ENCODE measurements at regions not wholly inside any gene's neighbourhood (a gene's known extent, or its start where the extent isn't known, plus 50 kb on each side); places are given as distances from the start of the nearest gene placed in this dataset.

GRCh38 chr7:156069891-156070290, 257.6 kb upstream of the SHH start:
- intact Hi-C loops (cut with micrococcal nuclease; ENCODE audit: unreplicated experiment) (no loop called here), in situ Hi-C loops (cut with HindIII; ENCODE audit: extremely low pct_ligation_motif_present, low pct_unique_long_range_greater_than_20kb) (no loop called here)
- ChIA-PET CTCF (ENCODE audit: low intra/inter-chr PET ratio, low total read pairs) (no interaction called here), POLR2A (no interaction called here)
- Histone ChIP-seq H3K9ac (ENCODE audit: insufficient read depth, low read depth, low read length) (no peak overlapping the region), H2AFZ (ENCODE audit: low read length) (no peak overlapping the region), H4K20me1 (ENCODE audit: insufficient read depth, low read length) (no peaks in the 10 kb centered on the region), H3K4me1 (ENCODE audit: insufficient read depth, low read length) (no peaks in the 10 kb centered on the region), H3K27ac (ENCODE audit: extremely low read length, insufficient read depth, low read length) (no peak overlapping the region), H3K4me3 (replicated peaks in 1 of 3; ENCODE audit: insufficient read depth in 1 of 3, low read depth in 2 of 3, low read length in 3 of 3) (no peak overlapping the region), H3K4me2 (ENCODE audit: low read depth, low read length) (no peak overlapping the region), H3K27me3 (ENCODE audit: control insufficient read depth in 1 of 2, insufficient read depth in 2 of 2, low read length in 2 of 2) (peaks cover 7 to 41% of the 10 kb centered on the region in 2 experiments), H3K79me2 (ENCODE audit: insufficient read depth, low read length) (no peaks in the 10 kb centered on the region), H3K36me3 (replicated peaks in 1 of 2; ENCODE audit: control insufficient read depth in 1 of 2, insufficient read depth in 2 of 2, low read length in 2 of 2) (no peaks in the 10 kb centered on the region), H3K9me3 (ENCODE audit: low read length) (no peaks in the 10 kb centered on the region)
- no TSS peak for BruUV-seq (replicated peaks)
- FAIRE-seq (no peak), DNase-seq (ENCODE audit: low spot score) (no peak), ATAC-seq (no peak)
- 3% methylated on average over 2 of the region's 4 CpGs for WGBS (ENCODE audit: low lambda C conversion rate)
- TF ChIP-seq ZNF317 (CRISPR knock-in tag; IDR thresholded peaks at IDR 0.05), result no peak
- no peak for TF ChIP-seq MLLT10 (CRISPR knock-in tag; IDR thresholded peaks at IDR 0.05)
- no peak for TF ChIP-seq ZSCAN29 (CRISPR knock-in tag; conservative IDR thresholded peaks at IDR 0.05)
- no peak for TF ChIP-seq ZNF382 (CRISPR knock-in tag; IDR thresholded peaks at IDR 0.05; ENCODE audit: borderline replicate concordance)
- TF ChIP-seq ZNF232 (CRISPR knock-in tag; IDR thresholded peaks at IDR 0.05; ENCODE audit: borderline replicate concordance), result no peak
- TF ChIP-seq PRDM4 (CRISPR knock-in tag; IDR thresholded peaks at IDR 0.05; ENCODE audit: borderline replicate concordance), result no peak
- no peak for TF ChIP-seq MTF2 (CRISPR knock-in tag; IDR thresholded peaks at IDR 0.05; ENCODE audit: borderline replicate concordance)
- no peak for TF ChIP-seq GMEB1 (CRISPR knock-in tag; IDR thresholded peaks at IDR 0.05; ENCODE audit: borderline replicate concordance)
- TF ChIP-seq MBD4 (IDR thresholded peaks at IDR 0.05; ENCODE audit: borderline replicate concordance, low read length), result no peak
- no peak for TF ChIP-seq HOXA5 (CRISPR knock-in tag; IDR thresholded peaks at IDR 0.05)
- no peak for TF ChIP-seq ZNF160 (CRISPR knock-in tag; IDR thresholded peaks at IDR 0.05)
- TF ChIP-seq ZNF883 (CRISPR knock-in tag; IDR thresholded peaks at IDR 0.05; ENCODE audit: not compliant biosample characterization), result no peak
- TF ChIP-seq, protein P1, sequence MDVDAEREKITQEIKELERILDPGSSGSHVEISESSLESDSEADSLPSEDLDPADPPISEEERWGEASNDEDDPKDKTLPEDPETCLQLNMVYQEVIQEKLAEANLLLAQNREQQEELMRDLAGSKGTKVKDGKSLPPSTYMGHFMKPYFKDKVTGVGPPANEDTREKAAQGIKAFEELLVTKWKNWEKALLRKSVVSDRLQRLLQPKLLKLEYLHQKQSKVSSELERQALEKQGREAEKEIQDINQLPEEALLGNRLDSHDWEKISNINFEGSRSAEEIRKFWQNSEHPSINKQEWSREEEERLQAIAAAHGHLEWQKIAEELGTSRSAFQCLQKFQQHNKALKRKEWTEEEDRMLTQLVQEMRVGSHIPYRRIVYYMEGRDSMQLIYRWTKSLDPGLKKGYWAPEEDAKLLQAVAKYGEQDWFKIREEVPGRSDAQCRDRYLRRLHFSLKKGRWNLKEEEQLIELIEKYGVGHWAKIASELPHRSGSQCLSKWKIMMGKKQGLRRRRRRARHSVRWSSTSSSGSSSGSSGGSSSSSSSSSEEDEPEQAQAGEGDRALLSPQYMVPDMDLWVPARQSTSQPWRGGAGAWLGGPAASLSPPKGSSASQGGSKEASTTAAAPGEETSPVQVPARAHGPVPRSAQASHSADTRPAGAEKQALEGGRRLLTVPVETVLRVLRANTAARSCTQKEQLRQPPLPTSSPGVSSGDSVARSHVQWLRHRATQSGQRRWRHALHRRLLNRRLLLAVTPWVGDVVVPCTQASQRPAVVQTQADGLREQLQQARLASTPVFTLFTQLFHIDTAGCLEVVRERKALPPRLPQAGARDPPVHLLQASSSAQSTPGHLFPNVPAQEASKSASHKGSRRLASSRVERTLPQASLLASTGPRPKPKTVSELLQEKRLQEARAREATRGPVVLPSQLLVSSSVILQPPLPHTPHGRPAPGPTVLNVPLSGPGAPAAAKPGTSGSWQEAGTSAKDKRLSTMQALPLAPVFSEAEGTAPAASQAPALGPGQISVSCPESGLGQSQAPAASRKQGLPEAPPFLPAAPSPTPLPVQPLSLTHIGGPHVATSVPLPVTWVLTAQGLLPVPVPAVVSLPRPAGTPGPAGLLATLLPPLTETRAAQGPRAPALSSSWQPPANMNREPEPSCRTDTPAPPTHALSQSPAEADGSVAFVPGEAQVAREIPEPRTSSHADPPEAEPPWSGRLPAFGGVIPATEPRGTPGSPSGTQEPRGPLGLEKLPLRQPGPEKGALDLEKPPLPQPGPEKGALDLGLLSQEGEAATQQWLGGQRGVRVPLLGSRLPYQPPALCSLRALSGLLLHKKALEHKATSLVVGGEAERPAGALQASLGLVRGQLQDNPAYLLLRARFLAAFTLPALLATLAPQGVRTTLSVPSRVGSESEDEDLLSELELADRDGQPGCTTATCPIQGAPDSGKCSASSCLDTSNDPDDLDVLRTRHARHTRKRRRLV (CRISPR knock-in tag; IDR thresholded peaks at IDR 0.05), result no peak
- TF ChIP-seq CCAR2 (optimal IDR thresholded peaks at IDR 0.05; ENCODE audit: low read depth, low read length), result no peak
- TF ChIP-seq SYNCRIP (IDR thresholded peaks at IDR 0.05; ENCODE audit: insufficient read depth, low read depth, low read length), result no peak
- no peak for TF ChIP-seq RARA (CRISPR knock-in tag; IDR thresholded peaks at IDR 0.05)
- TF ChIP-seq KAT2B (IDR thresholded peaks at IDR 0.05; ENCODE audit: borderline replicate concordance, low read depth, low read length), result no peak

Measured in HepG2 (cell line).